ENCODE measurements at regions not wholly inside any gene's neighbourhood (a gene's known extent, or its start where the extent isn't known, plus 50 kb on each side); places are given as distances from the start of the nearest gene placed in this dataset.
"Not testable (repeated sequence)": the region's sequence is repeated elsewhere in the genome, so short reads cannot be mapped to it uniquely, and the experiment has no call there.

GRCh38 chr6:21332077-21332476, 261.5 kb upstream of the SOX4 start:
- intact Hi-C loops (cut with DNase I): no loop called here
- no peak for DNase-seq (ENCODE audit: low spot score)

DNA sequence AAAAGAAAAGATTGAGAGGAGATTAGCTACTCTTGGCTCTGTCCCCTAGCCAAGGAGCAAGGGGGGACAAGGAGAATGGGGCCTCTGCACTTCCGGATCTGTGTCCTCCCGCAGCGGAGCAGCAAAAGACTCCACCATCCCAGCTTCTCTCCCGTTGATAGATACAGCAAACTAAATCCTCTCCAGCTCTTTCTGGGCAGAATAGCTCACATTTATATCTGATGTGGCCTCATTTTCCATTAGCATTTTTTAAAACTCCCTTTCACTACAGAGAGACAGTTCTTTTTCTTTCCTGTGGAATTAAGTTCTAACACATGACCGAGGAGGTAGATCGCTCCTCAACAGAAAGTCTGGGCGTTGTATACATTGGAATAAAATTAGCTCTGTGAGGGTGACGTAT, 260.9 kb upstream of the SOX4 start:
- intact Hi-C loops (cut with DNase I): no loop called here
- no peak for DNase-seq (ENCODE audit: low spot score)

- DNase-seq (ENCODE audit: low spot score): no peak
- intact Hi-C loops (cut with DNase I): no loop called here
Observed at GRCh38 chr6:21333715-21334114, 259.8 kb upstream of the SOX4 start.

- DNase-seq (ENCODE audit: low spot score): no peak
- intact Hi-C loops (cut with DNase I): no loop called here
Observed at GRCh38 chr6:21334651-21335050, 258.9 kb upstream of the SOX4 start.

DNA sequence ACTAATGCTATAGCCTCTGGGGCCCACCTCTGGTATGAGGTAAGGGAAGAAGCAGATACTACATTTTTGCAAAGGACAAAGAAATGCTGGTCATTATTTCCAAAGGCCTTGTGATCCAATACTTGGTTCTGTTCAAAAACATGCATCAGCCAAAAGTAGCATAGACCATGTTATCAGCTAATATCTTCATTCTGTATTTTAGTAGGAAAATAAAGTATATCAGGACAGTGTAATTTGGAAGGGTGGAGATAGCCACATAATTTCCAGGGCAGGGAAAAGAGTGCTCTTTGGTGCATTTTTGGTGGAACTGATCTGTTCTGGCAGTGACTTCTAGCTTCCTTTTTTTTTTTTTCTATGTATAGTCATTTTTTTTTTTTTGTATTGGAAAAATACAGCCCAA, 258.0 kb upstream of the SOX4 start:
- intact Hi-C loops (cut with DNase I): no loop called here
- no peak for DNase-seq (ENCODE audit: low spot score)

GRCh38 chr6:21337263-21337662, 256.3 kb upstream of the SOX4 start:
- DNase-seq (ENCODE audit: low spot score): no peak
- intact Hi-C loops (cut with DNase I): no loop called here

- intact Hi-C loops (cut with DNase I): no loop called here
- DNase-seq (ENCODE audit: low spot score): no peak
Observed at GRCh38 chr6:21340573-21340972, 253.0 kb upstream of the SOX4 start.

GRCh38 chr6:21341910-21342309, 251.6 kb upstream of the SOX4 start:
- DNase-seq (ENCODE audit: low spot score): no peak
- intact Hi-C loops (cut with DNase I): no loop called here

GRCh38 chr6:21342501-21342900, 251.1 kb upstream of the SOX4 start:
- DNase-seq (ENCODE audit: low spot score): no peak
- intact Hi-C loops (cut with DNase I): no loop called here

DNA sequence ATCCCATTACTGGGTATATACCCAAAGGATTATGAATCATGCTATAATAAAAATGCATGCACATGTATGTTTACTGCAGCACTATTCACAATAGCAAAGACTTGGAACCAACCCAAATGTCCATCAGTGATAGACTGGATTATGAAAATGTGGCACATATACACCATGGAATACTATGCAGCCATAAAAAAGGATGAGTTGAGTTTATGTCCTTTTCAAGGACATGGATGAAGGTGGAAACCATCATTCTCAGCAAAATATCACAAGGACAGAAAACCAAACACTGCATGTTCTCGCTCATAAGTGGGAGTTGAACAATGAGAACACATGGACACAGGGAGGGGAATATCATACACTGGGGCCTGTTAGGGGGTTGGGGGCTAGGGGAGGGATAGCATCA, 247.8 kb upstream of the SOX4 start:
- intact Hi-C loops (cut with DNase I): not testable (repeated sequence)

DNA sequence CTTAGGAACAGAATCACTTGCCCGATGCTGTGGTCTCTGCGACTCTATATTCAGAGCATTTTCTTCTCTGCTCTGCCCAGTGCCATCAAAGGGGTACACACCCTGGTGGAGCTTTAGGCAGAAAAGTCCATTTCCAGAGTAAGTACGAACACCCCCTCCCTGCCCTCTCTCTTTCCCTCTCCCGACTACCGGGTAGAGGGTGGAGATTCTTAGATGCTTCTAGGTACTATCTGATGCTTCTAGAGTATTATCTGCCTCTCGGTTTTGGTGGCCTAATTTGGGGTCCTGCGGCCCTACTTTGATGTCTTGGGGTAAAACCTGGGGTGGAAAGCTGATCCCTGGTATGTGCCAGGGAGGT, 245.4 kb upstream of the SOX4 start:
- intact Hi-C loops (cut with DNase I): no loop called here
- no peak for DNase-seq (ENCODE audit: low spot score)

More for the DNA sequence above, 247.8 kb upstream of the SOX4 start:
- DNase-seq (ENCODE audit: low spot score): not testable (repeated sequence)

- intact Hi-C loops (cut with DNase I): no loop called here
- peak; percentile 84 for DNase-seq (ENCODE audit: low spot score)
Observed at GRCh38 chr6:21348504-21349195, 244.9 kb upstream of the SOX4 start.

DNA sequence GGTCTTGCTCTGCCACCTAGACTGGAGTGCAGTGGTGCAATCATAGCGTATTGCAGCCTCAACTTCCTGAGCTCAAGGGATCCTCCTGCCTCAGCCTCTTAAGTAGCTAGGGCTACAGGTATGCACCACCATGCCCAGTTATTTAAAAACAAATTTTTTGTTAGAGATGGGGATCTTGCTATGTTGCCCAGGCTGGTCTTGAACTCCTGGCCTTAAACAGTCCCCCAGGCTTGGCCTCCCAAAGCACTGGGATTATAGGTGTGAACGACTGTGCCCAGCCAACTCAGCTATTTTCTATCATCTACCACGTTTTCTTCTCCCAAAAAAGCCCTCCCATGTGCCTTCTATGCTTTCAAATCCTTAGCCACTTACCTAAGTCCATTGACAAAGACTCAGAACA, 243.7 kb upstream of the SOX4 start:
- DNase-seq (ENCODE audit: low spot score): no peak
- intact Hi-C loops (cut with DNase I): no loop called here

- DNase-seq (ENCODE audit: low spot score): no peak
- intact Hi-C loops (cut with DNase I): no loop called here
Observed at GRCh38 chr6:21350926-21351325, 242.6 kb upstream of the SOX4 start.

DNA sequence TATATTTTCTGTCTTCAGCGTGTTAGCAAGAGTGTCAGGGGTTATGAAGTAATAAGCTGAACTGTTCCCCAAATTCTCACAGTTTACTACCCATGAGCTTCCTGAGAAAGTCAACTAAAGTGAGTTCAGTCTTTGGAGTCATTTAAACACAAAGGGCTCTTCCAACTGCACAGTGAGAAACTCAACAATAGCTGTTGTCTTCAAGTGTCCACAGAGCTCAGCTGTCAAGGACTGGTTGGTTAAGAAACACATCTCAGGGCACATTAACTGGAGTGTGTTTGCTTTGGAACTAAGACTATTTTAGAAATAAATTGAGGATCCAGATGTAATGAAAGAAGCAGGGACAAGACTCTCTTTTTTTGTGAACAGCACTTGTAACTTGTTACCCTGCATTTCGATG, 241.4 kb upstream of the SOX4 start:
- no peak for DNase-seq (ENCODE audit: low spot score)
- intact Hi-C loops (cut with DNase I): no loop called here

- no peak for DNase-seq (ENCODE audit: low spot score)
- intact Hi-C loops (cut with DNase I): no loop called here
Observed at GRCh38 chr6:21354805-21355238, 238.7 kb upstream of the SOX4 start.

GRCh38 chr6:21355638-21356037, 237.9 kb upstream of the SOX4 start:
- DNase-seq (ENCODE audit: low spot score): no peak
- intact Hi-C loops (cut with DNase I): no loop called here

DNA sequence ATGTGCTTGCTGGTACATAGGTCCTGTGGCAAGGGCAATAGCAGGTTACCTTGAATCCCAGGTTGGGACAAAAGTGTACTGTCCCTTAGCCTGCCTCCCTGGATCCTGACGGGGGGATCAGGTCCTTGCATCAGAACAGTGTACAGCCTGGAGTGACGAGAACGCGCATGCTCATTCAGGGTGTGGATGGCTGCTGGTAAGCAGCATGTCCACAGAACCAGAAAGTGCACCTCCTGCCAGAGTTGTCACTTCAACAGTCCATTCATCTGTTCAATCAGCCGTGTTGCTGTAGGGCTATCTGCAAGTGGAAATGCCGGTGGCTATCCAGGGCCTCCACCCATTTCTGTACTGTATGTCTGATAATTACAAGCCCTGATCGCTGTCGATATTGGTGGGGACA, 236.3 kb upstream of the SOX4 start:
- intact Hi-C loops (cut with DNase I): no loop called here
- no peak for DNase-seq (ENCODE audit: low spot score)

- no peak for DNase-seq (ENCODE audit: low spot score)
Observed at GRCh38 chr6:21359926-21360325, 233.6 kb upstream of the SOX4 start.

GRCh38 chr6:21360336-21360735, 233.2 kb upstream of the SOX4 start:
- intact Hi-C loops (cut with DNase I): no loop called here
- DNase-seq (ENCODE audit: low spot score): no peak

More at GRCh38 chr6:21359926-21360325, 233.6 kb upstream of the SOX4 start:
- intact Hi-C loops (cut with DNase I): no loop called here

- intact Hi-C loops (cut with DNase I): no loop called here
- DNase-seq (ENCODE audit: low spot score): no peak
Observed at GRCh38 chr6:21367148-21367547, 226.4 kb upstream of the SOX4 start.

GRCh38 chr6:21367649-21368154, 225.8 kb upstream of the SOX4 start:
- intact Hi-C loops (cut with DNase I): no loop called here
- DNase-seq (ENCODE audit: low spot score): no peak

Measured in posterior vena cava (tissue), 2 donors.